Esophagus squamous epithelium (tissue), 5 donors: ENCODE measurements at regions not wholly inside any gene's neighbourhood (a gene's known extent, or its start where the extent isn't known, plus 50 kb on each side); places are given as distances from the start of the nearest gene placed in this dataset.
"Not testable (repeated sequence)": the region's sequence is repeated elsewhere in the genome, so short reads cannot be mapped to it uniquely, and the experiment has no call there.

Experiments
- DNase-seq: peaks from one replicate; lab custom pipeline; 2025; lab: John Stamatoyannopoulos, UW
- H3K27ac ChIP-seq, 4 donors: fragments of 200-600 bp; sonication (generic); one replicate each; pipeline ENCODE4 v1.5.1; 2016 to 2019; ENCODE audit warnings: mild to moderate bottlenecking in 1 of 4
- H3K27me3 ChIP-seq, 4 donors: fragments of 200-600 bp; sonication (generic); 1 replicate in 3 of 4; 2 replicates in 1 of 4; pipeline versions ENCODE4 v1.5.1 to v1.6.0; 2017 to 2021; ENCODE audit warnings: antibody characterized with exemption in 1 of 4
- H3K36me3 ChIP-seq, 3 donors: fragments of 200-600 bp; sonication (generic); one replicate each; pipeline ENCODE4 v1.5.1; 2016 to 2019
- H3K4me1 ChIP-seq, 3 donors: fragments of 200-600 bp; sonication (generic); one replicate each; pipeline ENCODE4 v1.5.1; 2017 to 2019
- H3K4me3 ChIP-seq, 4 donors: fragments of 200-600 bp; sonication (generic); 1 replicate in 3 of 4; 2 replicates in 1 of 4; pipeline ENCODE4 v1.5.1; 2016 to 2019; ENCODE audit warnings: mild to moderate bottlenecking in 2 of 4, moderate library complexity in 1 of 4
- H3K9me3 ChIP-seq, 3 donors: fragments of 200-600 bp; sonication (generic); one replicate each; pipeline ENCODE4 v1.5.1; 2016 to 2019
- POLR2A ChIP-seq, 4 donors: fragments of 450-650 bp; IDR thresholded peaks; one replicate each; pipeline ENCODE4 v1.6.1; 2017; ENCODE audit warnings: antibody characterized with exemption in 4 of 4, mild to moderate bottlenecking in 4 of 4, moderate library complexity in 3 of 4
- WGBS, 2 donors: methylation state at CpG; one replicate each; pipeline ENCODE4 v1.1.5; 2018; 5-methylcytosine and 5-hydroxymethylcytosine counted together
- intact Hi-C: fragments of 100-400 bp; cut with DNase I; formaldehyde crosslinking; loops from one replicate; pipeline ENCODE4 v1.15.0; 2022
- TF ChIP-seq, protein P1 (sequence below), 6 experiments: fragments of 450-650 bp in 4 of 6; fragments of 200-600 bp in 2 of 6; sonication (generic) in 2 of 6; IDR thresholded peaks; one replicate each; pipeline ENCODE4 v1.5.1; 2016 to 2019; ENCODE audit warnings: antibody characterized with exemption in 6 of 6, mild to moderate bottlenecking in 4 of 6, moderate library complexity in 4 of 6
- donor health status: DM: yes; HTN: yes; CAD: no.

GRCh38 chr17:20843799-20844553, 198.8 kb downstream of the USP22 start:
- intact Hi-C loops, H3K27ac ChIP-seq, H3K36me3 ChIP-seq, H3K9me3 ChIP-seq, DNase-seq: not testable (repeated sequence)
- WGBS, 2 donors = 0 to 11% methylated on average over 1 to 5 of the region's 74 CpGs
- H3K4me1 ChIP-seq = peaks cover 0 to 10% (median 10%) of the 10 kb centered on the region in 3 donors
- peaks cover 0 to 57% (median 0%) of the 10 kb centered on the region in 4 donors for H3K27me3 ChIP-seq
- peak overlapping the region in 2 of 4 donors; percentile 11 to 51 for H3K4me3 ChIP-seq

DNA sequence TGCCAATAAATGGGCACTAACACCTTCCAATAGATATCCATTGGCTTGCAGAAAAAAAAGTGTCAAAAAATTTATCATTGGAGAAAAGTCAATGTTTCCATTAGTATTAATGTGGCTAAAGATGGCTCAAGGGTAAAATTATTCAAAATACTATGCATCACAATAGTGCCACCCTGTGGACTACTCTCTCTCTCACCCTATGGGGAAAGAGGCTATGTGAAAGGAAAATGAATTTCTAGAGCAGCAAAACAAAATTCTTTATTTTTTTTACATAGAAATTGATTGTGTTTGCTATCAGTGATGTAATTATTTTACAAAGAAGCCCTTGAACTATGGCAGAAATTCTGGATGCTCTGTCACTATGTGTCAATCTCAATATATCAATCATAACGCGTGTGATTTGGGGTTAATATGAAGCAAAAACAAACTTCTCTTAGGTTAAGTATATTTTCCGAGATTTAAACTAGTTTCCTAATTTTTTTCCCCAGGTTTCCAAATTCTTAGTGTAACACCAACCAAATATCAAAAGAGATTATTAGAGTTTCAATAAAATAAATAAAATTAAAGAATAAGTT, 193.9 kb downstream of the USP22 start:
- H3K27me3 ChIP-seq = peaks cover 0 to 24% (median 0%) of the 10 kb centered on the region in 4 donors
- TF ChIP-seq, protein P1, sequence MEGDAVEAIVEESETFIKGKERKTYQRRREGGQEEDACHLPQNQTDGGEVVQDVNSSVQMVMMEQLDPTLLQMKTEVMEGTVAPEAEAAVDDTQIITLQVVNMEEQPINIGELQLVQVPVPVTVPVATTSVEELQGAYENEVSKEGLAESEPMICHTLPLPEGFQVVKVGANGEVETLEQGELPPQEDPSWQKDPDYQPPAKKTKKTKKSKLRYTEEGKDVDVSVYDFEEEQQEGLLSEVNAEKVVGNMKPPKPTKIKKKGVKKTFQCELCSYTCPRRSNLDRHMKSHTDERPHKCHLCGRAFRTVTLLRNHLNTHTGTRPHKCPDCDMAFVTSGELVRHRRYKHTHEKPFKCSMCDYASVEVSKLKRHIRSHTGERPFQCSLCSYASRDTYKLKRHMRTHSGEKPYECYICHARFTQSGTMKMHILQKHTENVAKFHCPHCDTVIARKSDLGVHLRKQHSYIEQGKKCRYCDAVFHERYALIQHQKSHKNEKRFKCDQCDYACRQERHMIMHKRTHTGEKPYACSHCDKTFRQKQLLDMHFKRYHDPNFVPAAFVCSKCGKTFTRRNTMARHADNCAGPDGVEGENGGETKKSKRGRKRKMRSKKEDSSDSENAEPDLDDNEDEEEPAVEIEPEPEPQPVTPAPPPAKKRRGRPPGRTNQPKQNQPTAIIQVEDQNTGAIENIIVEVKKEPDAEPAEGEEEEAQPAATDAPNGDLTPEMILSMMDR (IDR thresholded peaks at IDR 0.05) = peak in 5 of 6 experiments; percentile 18 to 48 (median 31)
- H3K4me3 ChIP-seq, H3K27ac ChIP-seq, H3K9me3 ChIP-seq, H3K36me3 ChIP-seq, intact Hi-C loops, DNase-seq: not testable (repeated sequence)
- H3K4me1 ChIP-seq = peaks cover 0 to 20% (median 5%) of the 10 kb centered on the region in 3 donors
- 62 to 63% methylated on average over 3 of the region's 3 CpGs for WGBS, 2 donors

DNA sequence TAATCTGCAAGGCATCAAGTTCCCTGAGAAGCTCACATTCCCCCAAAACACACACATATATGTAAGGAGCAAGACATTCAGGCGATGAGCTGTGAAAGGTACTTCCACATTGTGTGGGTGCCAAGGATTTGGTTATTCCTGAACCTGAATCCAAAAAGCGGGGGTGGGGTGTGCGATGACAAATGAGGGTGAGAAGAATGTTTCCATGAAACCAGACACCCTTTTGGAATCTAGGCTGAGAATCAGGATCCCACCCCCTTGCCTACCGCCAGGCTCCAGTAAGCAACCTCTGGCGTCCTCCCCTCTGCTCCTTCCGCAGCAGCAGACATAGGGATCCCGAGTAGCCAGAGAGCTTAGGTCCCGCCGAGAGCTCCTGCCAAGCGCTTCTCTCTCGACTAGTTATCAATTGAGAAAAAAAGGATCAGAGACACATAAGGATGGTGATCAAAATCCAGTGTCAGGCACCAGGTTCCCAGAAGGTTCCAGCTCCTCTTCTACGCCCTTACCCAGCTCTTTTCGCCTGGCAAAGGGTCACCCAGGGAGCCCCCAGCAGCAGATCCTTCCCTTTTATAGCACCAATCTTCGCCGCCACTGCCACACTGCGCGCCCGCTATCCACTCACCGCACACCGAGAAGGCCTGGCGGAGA, 191.1 kb downstream of the USP22 start:
- intact Hi-C loops, H3K27ac ChIP-seq, H3K9me3 ChIP-seq, DNase-seq, H3K36me3 ChIP-seq: not testable (repeated sequence)
- H3K4me1 ChIP-seq = peaks cover 0 to 20% (median 5%) of the 10 kb centered on the region in 3 donors
- 2 to 5% methylated on average over 9 to 18 of the region's 21 CpGs for WGBS, 2 donors
- peak overlapping the region in 3 of 4 donors; percentile 27 to 48 (median 32) for H3K4me3 ChIP-seq
- H3K27me3 ChIP-seq = peaks cover 0 to 20% (median 0%) of the 10 kb centered on the region in 4 donors

DNA sequence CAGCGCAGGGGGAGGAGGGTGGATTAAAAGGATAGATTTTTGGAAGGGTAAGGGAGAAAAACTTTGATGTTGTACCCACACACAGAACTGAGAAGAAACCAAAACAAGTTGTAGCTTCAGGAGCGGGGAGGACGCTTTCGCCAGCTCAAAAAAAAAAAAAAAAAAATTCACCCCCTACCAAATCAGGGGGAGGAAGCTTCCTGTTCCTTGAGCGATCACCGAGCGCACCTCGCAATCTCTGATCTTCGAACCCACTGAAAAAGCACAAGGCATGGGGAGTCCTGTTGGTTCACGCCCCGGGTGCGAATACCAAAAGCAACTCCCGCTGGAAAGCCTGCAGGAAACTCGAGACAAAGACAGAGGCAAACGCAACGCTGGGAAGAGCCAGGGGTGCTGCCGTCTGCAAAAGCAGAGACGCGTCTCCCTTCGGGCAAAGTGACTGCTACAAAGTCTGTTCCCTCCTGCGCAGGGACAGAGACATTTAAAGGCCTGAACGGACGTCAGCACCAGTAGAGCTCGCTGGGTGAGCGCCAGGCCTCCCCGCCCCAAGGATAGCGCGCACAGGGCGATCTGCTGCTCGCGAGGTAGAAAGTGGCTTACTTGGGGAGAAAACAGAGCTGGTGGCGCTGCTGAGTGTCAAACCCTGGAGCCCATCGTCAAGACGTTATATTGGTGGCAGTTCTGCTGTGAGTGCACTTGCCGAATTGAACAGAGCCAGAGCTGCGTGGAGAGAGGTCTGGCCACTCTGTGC, 190.4 kb downstream of the USP22 start:
- TF ChIP-seq, protein P1 (IDR thresholded peaks at IDR 0.05) = no peak
- no peak for TF ChIP-seq POLR2A (IDR thresholded peaks at IDR 0.05)
- H3K27ac ChIP-seq = no peak overlapping the region
- peaks cover 0 to 22% (median 0%) of the 10 kb centered on the region in 4 donors for H3K27me3 ChIP-seq
- peaks cover 0 to 20% (median 5%) of the 10 kb centered on the region in 3 donors for H3K4me1 ChIP-seq
- intact Hi-C loops = no loop called here
- WGBS, 2 donors = 1 to 2% methylated on average over 24 to 29 of the region's 36 CpGs
- DNase-seq = no peak
- peak overlapping the region in 3 of 4 donors; percentile 27 to 48 (median 32) for H3K4me3 ChIP-seq
- H3K36me3 ChIP-seq = no peaks in the 10 kb centered on the region
- no peaks in the 10 kb centered on the region for H3K9me3 ChIP-seq

- TF ChIP-seq, protein P1 (IDR thresholded peaks at IDR 0.05) = no peak
- no peak for TF ChIP-seq POLR2A (IDR thresholded peaks at IDR 0.05)
- peaks cover 0 to 21% (median 0%) of the 10 kb centered on the region in 4 donors for H3K27me3 ChIP-seq
- 9 to 16% methylated on average over 6 of the region's 6 CpGs for WGBS, 2 donors
- H3K4me3 ChIP-seq = peak overlapping the region in 1 of 4 donors; percentile 48
- intact Hi-C loops = no loop called here
- H3K36me3 ChIP-seq = no peaks in the 10 kb centered on the region
- no peak overlapping the region for H3K27ac ChIP-seq
- H3K4me1 ChIP-seq = peaks cover 0 to 20% (median 5%) of the 10 kb centered on the region in 3 donors
- no peak for DNase-seq
- H3K9me3 ChIP-seq = no peaks in the 10 kb centered on the region
Measured at GRCh38 chr17:20852990-20853370, 189.8 kb downstream of the USP22 start.

GRCh38 chr17:20855910-20856470, 186.8 kb downstream of the USP22 start:
- H3K36me3 ChIP-seq, DNase-seq, intact Hi-C loops, H3K4me3 ChIP-seq, H3K9me3 ChIP-seq, H3K27ac ChIP-seq: not testable (repeated sequence)
- WGBS, 2 donors = 76 to 83% methylated on average over 2 of the region's 2 CpGs
- peaks cover 0 to 19% (median 0%) of the 10 kb centered on the region in 4 donors for H3K27me3 ChIP-seq
- peaks cover 0 to 20% (median 5%) of the 10 kb centered on the region in 3 donors for H3K4me1 ChIP-seq

DNA sequence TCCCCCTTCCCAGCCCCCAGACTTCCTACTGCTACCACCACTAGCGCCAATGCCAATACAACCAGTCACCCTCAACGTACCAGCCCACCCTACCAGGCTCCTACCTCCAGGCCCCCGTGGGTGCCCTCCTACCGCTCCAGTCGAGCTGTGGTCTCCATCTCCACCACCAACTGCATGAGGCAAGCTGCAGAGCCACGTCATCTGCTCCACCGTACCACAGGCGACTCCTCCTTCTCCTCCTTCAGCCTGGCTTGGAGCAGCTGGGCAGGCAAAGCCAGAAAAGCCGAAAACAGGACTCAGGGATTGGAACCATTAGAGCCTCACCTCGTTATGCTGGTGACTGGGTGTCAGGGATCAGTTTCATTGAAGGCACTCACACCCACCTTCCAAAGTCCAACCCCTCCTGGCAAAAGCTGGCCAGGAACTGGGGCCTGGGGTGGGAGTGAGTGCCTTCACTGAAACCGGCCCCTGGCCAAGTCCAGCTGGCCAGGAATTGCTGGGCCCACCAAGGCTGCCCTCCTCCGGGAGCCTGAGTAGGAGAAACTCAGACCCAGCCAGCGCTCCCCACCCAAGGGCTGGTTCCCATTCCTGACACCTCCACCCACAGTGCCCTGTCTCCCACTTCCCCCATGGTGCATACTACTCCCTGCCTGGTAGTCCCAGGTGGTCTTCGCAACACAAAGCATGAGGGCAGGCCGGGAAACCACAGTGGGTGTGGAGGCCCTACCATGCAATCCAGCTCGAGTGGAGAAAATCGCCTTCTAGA, 176.2 kb downstream of the USP22 start:
- H3K4me3 ChIP-seq, H3K27ac ChIP-seq, H3K36me3 ChIP-seq, DNase-seq, H3K9me3 ChIP-seq, intact Hi-C loops, H3K4me1 ChIP-seq: not testable (repeated sequence)
- WGBS, 2 donors = 79 to 90% methylated on average over 4 to 10 of the region's 17 CpGs
- peaks cover 0 to 13% (median 0%) of the 10 kb centered on the region in 4 donors for H3K27me3 ChIP-seq

DNA sequence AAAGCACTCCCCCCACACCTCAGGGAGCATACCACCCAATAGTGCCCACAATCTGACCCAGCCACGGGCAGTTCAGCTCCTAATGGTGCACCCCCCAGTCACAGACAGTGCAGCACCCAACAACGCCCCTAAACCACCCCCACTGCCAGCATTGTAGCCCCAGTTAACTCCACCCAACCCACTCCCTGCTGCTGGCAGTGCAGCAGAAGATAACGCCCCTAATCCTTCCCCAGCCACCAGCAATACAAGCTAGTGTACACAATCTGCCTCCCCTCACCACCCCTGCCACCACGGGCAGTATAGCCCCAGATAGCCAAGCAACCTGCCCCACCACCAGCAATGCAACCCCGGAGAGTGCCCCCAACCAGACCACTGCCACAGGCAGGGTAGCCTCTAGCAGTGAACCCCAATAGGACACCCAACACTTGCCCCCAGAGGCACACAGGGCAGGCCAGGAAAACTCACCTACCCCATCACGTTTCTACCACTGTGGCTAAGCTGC, 175.3 kb downstream of the USP22 start:
- H3K9me3 ChIP-seq, H3K4me1 ChIP-seq, DNase-seq, H3K36me3 ChIP-seq, H3K27ac ChIP-seq, intact Hi-C loops, H3K4me3 ChIP-seq: not testable (repeated sequence)
- 79% methylated on average over 4 of the region's 6 CpGs; no CpG with 5 or more reads in 1 of the 2 donors for WGBS, 2 donors
- H3K27me3 ChIP-seq = peaks cover 0 to 13% (median 0%) of the 10 kb centered on the region in 4 donors
